Urinary bladder (tissue), 3 donors: ENCODE measurements at regions not wholly inside any gene's neighbourhood (a gene's known extent, or its start where the extent isn't known, plus 50 kb on each side); places are given as distances from the start of the nearest gene placed in this dataset.
"Not testable (repeated sequence)": the region's sequence is repeated elsewhere in the genome, so short reads cannot be mapped to it uniquely, and the experiment has no call there.

Experiments used
- DNase-seq: peaks from one replicate; pipeline ENCODE4 v3.0.0-alpha.2; 2015; ENCODE audit errors: extremely low spot score
- H3K27ac ChIP-seq: one replicate; pipeline ENCODE4 v1.5.1; 2013; ENCODE audit warnings: low read depth, mild to moderate bottlenecking, moderate library complexity
- H3K36me3 ChIP-seq: one replicate; pipeline ENCODE4 v1.6.1; 2013; ENCODE audit warnings: mild to moderate bottlenecking, moderate library complexity; ENCODE audit not compliant: insufficient read depth
- H3K4me1 ChIP-seq: one replicate; pipeline ENCODE4 v1.6.1; 2013; ENCODE audit warnings: mild to moderate bottlenecking, moderate library complexity; ENCODE audit not compliant: insufficient read depth
- H3K4me3 ChIP-seq: one replicate; pipeline ENCODE4 v1.5.1; 2013; ENCODE audit warnings: low read depth, low read length
- whole genome bisulfite sequencing: extraction: QIAGEN DNeasy Blood & Tissue Kit; methylation state at CpG from one replicate; pipeline ENCODE4 v1.1.7; 2013; 5-methylcytosine and 5-hydroxymethylcytosine counted together
- donor health status: healthy with polysubstance abuse.
- donor health status: healthy.

DNA sequence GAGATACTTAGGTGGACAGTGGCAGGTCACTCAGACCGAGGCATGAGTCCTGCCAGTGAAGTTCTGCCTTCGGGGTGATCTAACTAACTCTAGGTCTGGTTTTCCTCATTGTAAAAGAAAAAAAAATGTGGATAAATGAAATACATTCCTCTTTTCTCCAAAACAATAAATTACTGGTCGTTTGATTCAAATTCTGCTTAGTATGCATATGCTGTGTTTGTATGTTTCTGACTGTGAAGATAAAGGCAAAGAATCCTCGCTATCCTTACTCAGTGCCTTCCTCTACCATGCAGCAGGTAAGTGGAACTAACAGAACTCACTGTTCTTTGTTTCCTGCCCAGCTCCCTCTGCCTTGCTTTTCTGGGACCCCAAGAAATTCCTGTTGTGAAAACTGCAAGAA lies 330.1 kb downstream of the SUCLG1 start:
- Histone ChIP-seq H3K36me3 (no peaks in the 10 kb centered on the region), H3K4me1 (no peaks in the 10 kb centered on the region), H3K4me3 (no peak overlapping the region), H3K27ac (no peak overlapping the region)
- DNase-seq = no peak
- 72% methylated on average over 4 of the region's 4 CpGs for WGBS

DNA sequence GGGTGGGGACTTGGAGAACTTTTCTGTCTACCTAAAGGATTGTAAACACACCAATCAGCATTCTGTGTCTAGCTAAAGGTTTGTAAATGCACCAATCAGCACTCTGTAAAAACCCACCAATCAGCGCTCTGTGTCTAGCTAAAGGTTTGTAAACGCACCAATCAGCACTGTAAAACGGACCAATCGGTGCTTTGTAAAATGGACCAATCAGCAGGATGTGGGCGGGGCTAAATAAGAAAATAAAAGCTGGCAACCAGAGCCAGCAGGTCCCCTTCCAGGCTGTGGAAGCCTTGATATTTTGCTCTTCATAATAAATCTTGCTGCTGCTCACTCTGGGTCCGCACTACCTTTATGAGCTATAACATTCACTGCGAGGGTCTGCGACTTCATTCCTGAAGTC lies 331.3 kb downstream of the SUCLG1 start:
- not testable (repeated sequence) for DNase-seq, H3K4me1 ChIP-seq, H3K27ac ChIP-seq, H3K4me3 ChIP-seq, H3K36me3 ChIP-seq
- 91% methylated on average over 8 of the region's 8 CpGs for WGBS

DNA sequence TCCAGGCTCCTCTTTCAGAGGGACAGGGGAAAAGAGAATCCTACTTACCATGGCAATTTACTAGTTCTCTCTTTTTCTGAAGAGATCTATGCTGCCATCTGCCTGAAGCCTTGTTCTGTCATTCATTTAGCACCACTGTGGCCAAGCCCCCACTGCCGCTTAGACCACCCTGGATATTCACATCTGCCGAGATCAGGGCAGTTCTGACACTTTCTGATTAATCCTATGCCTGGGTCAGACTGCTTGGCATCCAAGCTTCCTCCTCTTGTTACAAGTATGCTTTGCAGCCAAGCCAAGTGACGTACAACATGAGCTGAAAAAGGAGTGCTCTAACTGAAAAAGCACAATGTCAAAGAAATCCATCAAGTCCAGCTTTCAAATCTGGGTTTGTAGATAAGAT lies 332.6 kb downstream of the SUCLG1 start:
- Histone ChIP-seq H3K36me3 (no peaks in the 10 kb centered on the region), H3K27ac (no peak overlapping the region), H3K4me1 (no peaks in the 10 kb centered on the region), H3K4me3 (no peak overlapping the region)
- DNase-seq = no peak
- WGBS = 43% methylated on average over 3 of the region's 3 CpGs

DNA sequence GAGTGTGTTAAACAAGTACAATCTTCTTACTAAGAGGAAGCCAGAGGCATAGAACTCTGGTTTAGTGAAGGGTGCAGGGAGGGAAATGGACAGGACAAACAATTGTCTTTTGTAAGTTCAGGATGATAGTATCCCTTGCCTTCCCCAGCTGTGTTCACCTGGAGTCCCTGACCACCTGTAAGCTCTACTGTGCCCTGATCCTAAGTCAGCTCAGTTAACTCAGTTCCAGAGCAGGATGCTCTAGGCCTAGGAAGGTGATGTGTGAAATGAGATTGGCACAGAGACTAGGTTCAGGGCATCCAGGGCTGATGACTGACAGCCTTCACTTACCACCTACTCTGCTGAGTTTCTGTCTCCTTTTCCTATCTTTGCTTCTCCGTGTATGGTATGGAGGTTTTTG lies 333.0 kb downstream of the SUCLG1 start:
- 63% methylated on average over 1 of the region's 1 CpG for WGBS
- no peaks in the 10 kb centered on the region for H3K36me3 ChIP-seq

DNA sequence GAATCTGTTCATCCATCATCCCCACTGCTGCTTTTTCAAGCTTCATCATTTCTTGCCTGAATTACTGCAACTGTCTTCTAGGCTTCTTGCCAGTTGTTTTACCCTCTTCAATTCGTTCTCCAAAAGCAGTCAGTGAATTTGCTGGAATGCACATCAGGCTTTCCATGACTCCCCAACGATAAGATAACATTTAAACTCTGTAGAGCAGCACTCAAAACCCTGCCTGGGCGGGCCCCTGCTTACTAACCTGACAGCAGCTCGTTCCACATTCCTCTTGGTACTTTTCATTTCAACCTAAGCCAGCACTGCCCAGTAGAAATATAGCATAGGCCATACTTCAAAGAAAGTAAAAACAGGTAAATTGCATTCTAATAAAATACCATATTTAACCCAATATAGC lies 342.9 kb downstream of the SUCLG1 start:
- WGBS = 39% methylated on average over 4 of the region's 4 CpGs
- Histone ChIP-seq H3K27ac (no peak overlapping the region), H3K4me3 (no peak overlapping the region), H3K4me1 (no peaks in the 10 kb centered on the region), H3K36me3 (no peaks in the 10 kb centered on the region)
- no peak for DNase-seq

More for the DNA sequence above, 333.0 kb downstream of the SUCLG1 start:
- DNase-seq = no peak
- Histone ChIP-seq H3K4me3 (no peak overlapping the region), H3K4me1 (no peaks in the 10 kb centered on the region), H3K27ac (no peak overlapping the region)

DNA sequence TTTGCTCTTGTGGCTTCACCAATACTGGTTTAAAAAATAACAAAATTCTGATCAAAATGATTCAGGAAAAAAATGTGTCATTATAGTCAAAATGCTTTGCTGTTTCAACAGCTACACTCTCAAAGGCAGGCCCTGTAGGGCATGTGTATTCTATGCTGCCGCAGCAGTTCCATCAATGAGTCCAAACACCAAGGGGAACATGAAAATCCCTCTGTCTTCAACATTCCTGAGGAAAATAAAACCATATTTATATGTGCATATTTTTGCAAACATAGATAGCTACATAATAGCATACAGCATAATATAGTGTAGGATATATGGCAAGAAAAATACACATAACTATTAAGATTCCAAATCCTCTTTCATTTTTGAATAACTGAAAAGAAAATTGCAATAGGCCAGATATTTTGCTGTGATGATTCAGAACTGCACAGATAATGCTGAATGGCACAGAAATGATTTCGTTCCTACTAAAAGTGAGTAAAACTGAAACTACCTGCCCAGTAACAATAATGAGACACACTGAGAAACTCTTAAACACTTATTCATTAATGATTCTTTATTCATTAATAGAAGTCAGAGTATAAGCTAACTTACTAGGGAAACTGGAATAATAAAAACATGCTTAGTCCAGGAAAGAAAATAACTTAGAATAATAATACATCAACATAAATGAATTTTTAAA lies 343.8 kb downstream of the SUCLG1 start:
- no peak for DNase-seq
- Histone ChIP-seq H3K27ac (no peak overlapping the region), H3K4me3 (no peak overlapping the region), H3K36me3 (no peaks in the 10 kb centered on the region), H3K4me1 (no peaks in the 10 kb centered on the region)
- WGBS = 76% methylated on average over 2 of the region's 2 CpGs

DNA sequence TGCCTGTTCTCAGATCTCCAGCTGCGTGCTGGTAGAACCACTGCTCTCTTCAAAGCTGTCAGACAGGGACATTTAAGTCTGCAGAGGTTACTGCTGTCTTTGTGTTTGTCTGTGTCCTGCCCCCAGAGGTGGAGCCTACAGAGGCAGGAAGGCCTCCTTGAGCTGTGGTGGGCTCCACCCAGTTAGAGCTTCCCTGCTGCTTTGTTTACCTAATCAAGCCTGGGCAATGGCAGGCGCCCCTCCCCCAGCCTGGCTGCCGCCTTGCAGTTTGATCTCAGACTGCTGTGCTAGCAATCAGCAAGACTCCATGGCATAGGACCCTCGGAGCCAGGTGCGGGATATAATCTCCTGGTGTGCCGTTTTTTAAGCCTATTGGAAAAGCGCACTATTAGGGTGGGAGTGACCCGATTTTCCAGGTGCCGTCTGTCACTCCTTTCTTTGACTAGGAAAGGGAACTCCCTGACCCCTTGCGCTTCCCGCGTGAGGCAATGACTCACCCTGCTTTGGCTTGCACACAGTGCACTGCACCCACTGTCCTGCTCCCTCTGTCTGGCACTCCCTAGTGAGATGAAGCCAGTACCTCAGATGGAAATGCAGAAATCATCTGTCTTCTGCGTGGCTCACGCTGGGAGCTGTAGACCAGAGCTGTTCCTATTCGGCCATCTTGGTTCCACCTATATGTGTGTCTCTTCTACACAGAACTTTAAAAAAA lies 355.1 kb downstream of the SUCLG1 start:
- DNase-seq, H3K4me1 ChIP-seq, H3K4me3 ChIP-seq, H3K36me3 ChIP-seq, H3K27ac ChIP-seq: not testable (repeated sequence)
- 91% methylated on average over 15 of the region's 15 CpGs for WGBS

DNA sequence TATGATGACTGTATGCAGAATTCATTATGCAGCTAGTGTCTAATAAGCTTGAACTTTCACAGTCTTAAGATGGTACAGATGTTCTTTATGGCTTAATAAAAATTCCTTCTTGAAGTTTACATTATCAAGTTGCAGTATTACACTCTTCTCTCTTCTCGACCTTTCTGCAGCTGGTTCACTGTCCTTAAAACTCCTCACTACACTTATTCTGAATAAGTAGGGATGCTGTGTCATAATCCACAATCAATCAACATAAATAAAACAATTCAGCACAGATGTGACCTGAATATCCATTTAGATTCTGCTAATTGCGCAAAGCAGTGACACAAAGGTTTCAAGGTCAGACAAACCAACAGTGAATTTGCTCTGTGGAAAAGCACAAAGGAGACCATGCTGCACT lies 356.8 kb downstream of the SUCLG1 start:
- DNase-seq = no peak
- no peaks in the 10 kb centered on the region for H3K36me3 ChIP-seq
- H3K27ac ChIP-seq = no peak overlapping the region
- no peak overlapping the region for H3K4me3 ChIP-seq
- no peaks in the 10 kb centered on the region for H3K4me1 ChIP-seq
- 63% methylated on average over 2 of the region's 2 CpGs for WGBS

DNA sequence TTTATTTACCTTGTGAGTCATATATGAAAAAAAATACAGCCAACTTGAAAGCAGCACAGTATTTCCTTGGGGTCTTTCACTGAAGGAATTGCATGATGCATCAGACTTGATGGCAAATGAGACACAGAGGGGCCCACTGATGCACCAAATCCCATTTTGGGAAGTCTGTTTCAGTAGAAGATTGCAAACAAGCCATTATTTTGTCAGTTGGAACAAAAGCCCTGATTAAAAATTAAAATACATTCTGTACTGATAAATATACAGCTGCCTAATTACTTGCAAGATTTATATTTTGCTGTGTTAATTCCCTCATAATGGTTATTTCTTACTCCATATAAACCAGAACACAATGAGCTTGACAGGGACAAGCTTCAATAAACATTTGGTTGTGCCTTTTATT lies 370.4 kb downstream of the SUCLG1 start:
- Histone ChIP-seq H3K4me1 (no peaks in the 10 kb centered on the region), H3K4me3 (no peak overlapping the region), H3K27ac (no peak overlapping the region), H3K36me3 (no peaks in the 10 kb centered on the region)
- DNase-seq = no peak

DNA sequence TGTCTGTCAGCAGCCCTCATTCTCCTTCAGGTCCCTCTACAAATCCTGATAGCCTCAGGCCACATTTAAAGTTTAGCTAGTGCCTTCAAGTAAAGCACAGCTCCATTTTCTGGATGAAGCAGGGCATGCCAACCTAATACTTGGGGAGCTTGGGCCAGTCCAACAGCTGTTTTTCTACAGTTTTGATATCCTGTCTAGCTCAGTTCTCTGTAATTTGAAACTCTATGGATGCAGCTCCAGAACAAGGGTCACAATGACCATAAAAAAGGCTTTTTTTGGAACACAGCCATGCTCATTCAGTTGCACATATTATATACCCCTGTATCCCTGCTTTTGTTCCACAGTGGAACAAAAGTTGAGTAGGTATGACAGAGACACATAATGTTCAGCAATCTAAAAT lies 373.5 kb downstream of the SUCLG1 start:
- Histone ChIP-seq H3K4me3 (no peak overlapping the region), H3K36me3 (no peaks in the 10 kb centered on the region), H3K27ac (no peak overlapping the region), H3K4me1 (no peaks in the 10 kb centered on the region)
- no peak for DNase-seq

DNA sequence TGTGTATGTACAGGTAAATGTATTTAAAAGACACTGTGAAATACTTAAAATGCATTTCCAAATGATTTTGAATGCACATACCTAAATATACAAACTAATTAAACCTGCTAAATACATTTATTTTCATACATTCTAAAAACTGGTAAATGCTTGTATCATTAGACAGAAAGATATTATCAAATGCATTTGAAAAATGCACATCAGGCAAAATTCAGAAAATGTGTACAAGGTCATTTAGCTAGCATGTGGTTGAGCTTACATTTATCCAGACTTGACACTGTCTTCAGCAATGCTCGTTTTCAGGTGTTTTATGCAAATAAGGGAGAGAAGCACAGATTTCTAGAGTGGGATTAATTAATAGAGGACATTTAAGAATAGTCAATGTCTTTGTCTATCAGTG lies 374.2 kb downstream of the SUCLG1 start:
- DNase-seq = no peak
- no peaks in the 10 kb centered on the region for H3K4me1 ChIP-seq
- WGBS = 50% methylated on average over 1 of the region's 1 CpG
- H3K4me3 ChIP-seq = no peak overlapping the region
- H3K36me3 ChIP-seq = no peaks in the 10 kb centered on the region
- no peak overlapping the region for H3K27ac ChIP-seq

DNA sequence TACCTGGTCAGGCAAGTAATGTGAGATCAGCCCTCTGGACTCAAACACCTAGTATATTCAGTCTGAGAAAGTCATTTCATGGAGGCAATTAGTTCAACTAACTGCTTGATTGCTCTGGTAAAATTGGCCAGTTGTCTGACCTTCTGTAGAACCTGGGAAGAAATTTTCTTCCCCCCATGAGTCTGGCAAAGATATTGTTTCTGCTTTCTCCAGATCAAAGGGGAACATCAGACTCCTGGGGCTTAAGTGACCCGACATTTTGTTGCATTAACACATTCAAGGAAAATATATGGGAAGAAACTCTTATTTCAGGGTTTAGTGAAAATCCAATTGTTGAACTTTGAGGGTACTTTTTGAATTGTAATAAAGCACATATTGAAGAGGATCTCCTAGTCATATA lies 375.1 kb downstream of the SUCLG1 start:
- 56% methylated on average over 1 of the region's 1 CpG for WGBS
- no peaks in the 10 kb centered on the region for H3K4me1 ChIP-seq
- H3K4me3 ChIP-seq = no peak overlapping the region
- H3K36me3 ChIP-seq = no peaks in the 10 kb centered on the region
- H3K27ac ChIP-seq = no peak overlapping the region
- no peak for DNase-seq

DNA sequence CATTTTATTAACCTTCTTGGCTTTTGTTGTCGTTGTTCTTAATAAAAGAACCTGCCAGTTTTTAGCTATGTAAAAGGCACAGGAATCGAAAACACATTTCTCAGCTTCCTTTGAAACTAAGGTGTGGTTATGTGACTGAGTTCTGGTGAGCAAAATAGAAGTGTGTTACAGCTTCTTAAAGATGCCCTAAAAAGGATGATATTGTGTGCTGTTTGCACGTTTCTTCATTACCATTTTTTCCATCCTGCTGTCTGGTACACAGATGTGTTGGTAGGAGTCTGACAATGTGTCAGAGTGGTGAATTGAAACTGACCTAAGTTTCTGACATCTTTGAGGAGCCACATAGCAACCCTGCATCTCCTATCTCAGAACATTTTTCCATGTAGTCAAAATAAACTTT lies 380.6 kb downstream of the SUCLG1 start:
- no peaks in the 10 kb centered on the region for H3K36me3 ChIP-seq
- WGBS = 71% methylated on average over 3 of the region's 3 CpGs
- H3K4me1 ChIP-seq = no peaks in the 10 kb centered on the region
- DNase-seq = no peak
- H3K27ac ChIP-seq = no peak overlapping the region
- no peak overlapping the region for H3K4me3 ChIP-seq

DNA sequence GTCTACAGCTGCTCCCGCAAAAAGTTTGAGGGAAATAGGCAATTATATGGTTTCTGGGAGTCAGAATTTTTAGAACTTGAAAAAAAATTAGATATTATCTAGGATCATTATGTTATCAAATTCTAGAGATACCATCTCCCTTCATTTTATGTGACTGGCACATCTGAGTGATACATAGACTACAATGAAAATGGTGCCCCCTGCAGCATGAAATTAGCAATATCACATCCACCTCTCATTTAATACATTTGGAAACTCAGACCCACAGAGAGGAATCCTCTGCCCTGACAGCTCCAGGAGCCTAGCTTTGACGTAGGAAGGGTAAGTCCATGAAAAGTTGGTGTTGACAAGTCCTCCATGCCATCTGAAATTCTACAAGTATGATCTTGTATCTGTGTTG lies 381.6 kb downstream of the SUCLG1 start:
- DNase-seq = no peak
- WGBS = 69% methylated on average over 2 of the region's 2 CpGs
- Histone ChIP-seq H3K4me1 (no peaks in the 10 kb centered on the region), H3K27ac (no peak overlapping the region), H3K36me3 (no peaks in the 10 kb centered on the region), H3K4me3 (no peak overlapping the region)
